Activated CD4-positive, alpha-beta T cell treated with anti-CD3 and anti-CD28 coated beads, Interleukin-2, amount 10 ng/mL, durations not matched to agents 24 days and 14 days (primary cell): ENCODE measurements at regions not wholly inside any gene's neighbourhood (a gene's known extent, or its start where the extent isn't known, plus 50 kb on each side); places are given as distances from the start of the nearest gene placed in this dataset.

Source experiments
- DNase-seq: peaks from one replicate; pipeline ENCODE4 v3.0.0; 2022
- H3K27ac Mint-ChIP-seq: one replicate; pipeline ENCODE4 v1.8.0; 2022; ENCODE audit warnings: mild to moderate bottlenecking, mixed read lengths
- H3K27me3 Mint-ChIP-seq: one replicate; pipeline ENCODE4 v1.8.0; 2022; ENCODE audit warnings: mixed read lengths
- H3K36me3 Mint-ChIP-seq: one replicate; pipeline ENCODE4 v1.8.0; 2022; ENCODE audit warnings: low read depth, mild to moderate bottlenecking, mixed read lengths
- H3K4me1 Mint-ChIP-seq: one replicate; pipeline ENCODE4 v1.8.0; 2021; ENCODE audit warnings: mixed read lengths
- H3K4me3 Mint-ChIP-seq: one replicate; pipeline ENCODE4 v1.8.0; 2022; ENCODE audit warnings: mild to moderate bottlenecking, moderate library complexity, mixed read lengths
- H3K9me3 Mint-ChIP-seq: one replicate; pipeline ENCODE4 v1.8.0; 2021; ENCODE audit warnings: mixed read lengths
- intact Hi-C: fragments of 100-400 bp; cut with micrococcal nuclease; formaldehyde crosslinking; loops from one replicate; pipeline ENCODE4 v1.15.1; 2023

DNA sequence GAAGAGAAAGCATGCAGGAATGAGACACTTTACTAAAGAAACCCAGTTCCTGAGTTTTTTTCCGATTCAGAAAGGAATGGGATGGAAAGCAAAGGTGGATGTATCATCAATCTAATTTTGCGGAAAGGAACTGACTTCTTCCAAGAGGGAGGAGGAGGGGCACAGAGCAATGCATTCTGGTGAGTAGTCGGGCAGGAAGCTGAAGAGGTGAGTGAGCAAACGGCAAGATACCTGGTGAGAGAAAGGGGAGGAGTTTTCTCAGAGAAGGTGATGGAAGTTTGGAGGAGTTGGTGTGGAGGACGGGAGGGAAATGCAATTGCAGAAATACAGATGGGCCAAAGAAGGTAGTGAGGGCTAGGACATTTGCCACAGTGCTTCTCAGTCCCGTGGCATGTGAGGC lies 713.2 kb downstream of the KCNJ2 start:
- intact Hi-C loops = no loop called here
- Mint-ChIP-seq H3K4me1 (no peaks in the 10 kb centered on the region), H3K9me3 (no peaks in the 10 kb centered on the region), H3K27ac (no peak overlapping the region), H3K36me3 (no peaks in the 10 kb centered on the region), H3K4me3 (no peak overlapping the region), H3K27me3 (no peaks in the 10 kb centered on the region)
- no peak for DNase-seq

DNA sequence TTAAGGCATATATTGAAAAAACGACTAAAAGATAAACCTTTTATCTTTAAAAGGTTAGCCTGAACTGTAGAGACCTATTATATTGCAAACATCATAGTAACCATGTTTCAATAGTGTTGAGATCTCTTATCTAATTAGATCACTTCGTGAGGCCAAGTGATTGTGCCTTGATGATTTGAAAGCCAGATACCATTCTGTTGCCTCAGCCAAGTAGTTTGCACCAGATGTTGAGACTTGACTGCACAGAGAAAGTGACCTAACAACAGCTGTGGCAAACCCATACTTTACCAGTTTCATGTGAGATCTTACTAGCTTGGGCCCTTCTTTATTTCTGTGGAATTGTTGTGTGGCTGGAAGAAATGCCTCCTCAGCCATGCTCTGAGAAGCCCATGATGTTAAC lies 717.3 kb downstream of the KCNJ2 start:
- Mint-ChIP-seq H3K27ac (no peak overlapping the region), H3K36me3 (no peaks in the 10 kb centered on the region), H3K27me3 (no peaks in the 10 kb centered on the region), H3K9me3 (no peaks in the 10 kb centered on the region), H3K4me3 (no peak overlapping the region), H3K4me1 (no peaks in the 10 kb centered on the region)
- no peak for DNase-seq
- intact Hi-C loops = no loop called here

DNA sequence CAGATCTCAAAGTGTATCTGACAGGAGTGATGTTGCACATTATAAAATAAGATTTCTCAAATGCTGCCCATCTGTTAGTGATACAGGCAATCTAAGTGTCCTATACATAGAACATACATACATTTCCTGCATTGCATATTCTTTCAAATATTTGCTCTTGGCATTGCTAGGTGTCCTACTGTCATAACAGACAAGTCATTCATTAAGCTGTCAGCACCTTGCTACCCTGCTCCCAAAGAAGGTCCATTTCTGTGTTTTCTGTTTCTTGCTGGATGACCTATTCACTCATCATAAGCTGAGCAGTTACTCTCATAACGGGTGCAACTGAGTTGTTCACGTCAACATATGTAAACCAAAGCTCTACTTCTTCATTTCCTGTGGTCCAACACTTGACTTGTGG lies 719.0 kb downstream of the KCNJ2 start:
- no peak for DNase-seq
- Mint-ChIP-seq H3K27me3 (no peaks in the 10 kb centered on the region), H3K9me3 (no peaks in the 10 kb centered on the region), H3K4me1 (no peaks in the 10 kb centered on the region), H3K4me3 (no peak overlapping the region), H3K27ac (no peak overlapping the region), H3K36me3 (no peaks in the 10 kb centered on the region)
- intact Hi-C loops = no loop called here

DNA sequence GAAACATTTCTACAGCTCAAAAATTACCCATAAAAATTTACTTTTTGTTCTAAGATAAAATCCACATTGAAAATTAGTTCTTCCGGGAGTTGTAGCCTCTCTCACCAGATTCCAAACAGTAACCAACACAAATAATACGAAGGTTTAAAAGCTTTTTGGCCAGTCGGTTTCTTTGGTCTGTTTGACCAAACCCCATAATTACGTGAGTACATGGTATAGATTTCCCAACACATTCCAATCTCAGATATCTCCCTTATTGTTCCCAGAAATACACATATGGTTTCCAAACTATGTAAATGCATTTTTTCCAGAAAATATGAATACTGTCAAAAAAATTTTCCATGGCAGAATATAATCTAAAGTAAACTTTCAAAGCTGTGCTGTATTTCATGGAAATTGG lies 722.0 kb downstream of the KCNJ2 start:
- intact Hi-C loops = no loop called here
- H3K27me3 Mint-ChIP-seq = no peaks in the 10 kb centered on the region
- H3K4me1 Mint-ChIP-seq = no peaks in the 10 kb centered on the region
- no peak overlapping the region for H3K27ac Mint-ChIP-seq
- H3K9me3 Mint-ChIP-seq = no peaks in the 10 kb centered on the region
- no peaks in the 10 kb centered on the region for H3K36me3 Mint-ChIP-seq
- no peak overlapping the region for H3K4me3 Mint-ChIP-seq
- no peak for DNase-seq

DNA sequence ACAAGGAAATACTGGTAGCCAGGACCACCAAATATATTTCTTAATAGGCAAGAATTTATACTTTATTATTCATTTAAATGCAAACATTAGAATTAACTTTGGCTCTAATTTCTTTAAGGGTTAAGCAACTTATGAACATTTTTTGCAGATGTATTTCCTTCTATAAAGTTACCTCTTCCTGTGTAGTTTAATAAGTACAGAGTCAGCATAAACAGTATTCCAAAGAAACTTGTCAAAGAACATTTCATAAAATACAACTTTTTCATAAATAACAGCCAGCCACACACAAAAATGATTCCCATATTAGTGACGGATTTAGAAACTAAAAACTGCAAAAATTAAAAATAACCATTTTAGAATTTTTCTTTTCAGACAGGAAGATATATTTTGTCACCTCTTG lies 723.2 kb downstream of the KCNJ2 start:
- no peaks in the 10 kb centered on the region for H3K4me1 Mint-ChIP-seq
- H3K4me3 Mint-ChIP-seq = no peak overlapping the region
- peaks cover 4% of the 10 kb centered on the region for H3K9me3 Mint-ChIP-seq
- H3K27me3 Mint-ChIP-seq = no peaks in the 10 kb centered on the region
- no peak for DNase-seq
- no peak overlapping the region for H3K27ac Mint-ChIP-seq
- H3K36me3 Mint-ChIP-seq = no peaks in the 10 kb centered on the region
- intact Hi-C loops = no loop called here

DNA sequence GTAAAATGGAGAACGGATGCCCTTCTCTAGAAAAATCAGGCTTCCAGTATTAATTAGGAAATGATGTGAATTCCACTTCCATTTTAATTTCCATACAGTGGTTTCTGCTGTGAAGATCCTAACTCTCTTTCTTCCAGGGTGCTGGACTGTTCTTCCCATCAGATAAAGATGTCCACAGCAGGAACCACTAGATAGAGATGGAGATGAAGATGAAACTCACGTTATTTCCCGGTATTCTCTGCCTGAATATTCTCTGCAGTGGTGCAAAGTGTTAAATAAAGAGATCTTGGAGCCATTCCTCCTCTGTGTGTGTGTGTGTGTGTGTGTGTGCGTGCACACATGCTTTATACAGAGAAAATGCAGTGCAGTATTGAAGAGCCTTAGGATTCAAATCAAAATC lies 727.5 kb downstream of the KCNJ2 start:
- Mint-ChIP-seq H3K4me3 (no peak overlapping the region), H3K9me3 (peaks cover 15% of the 10 kb centered on the region), H3K36me3 (no peaks in the 10 kb centered on the region), H3K4me1 (no peaks in the 10 kb centered on the region), H3K27me3 (no peaks in the 10 kb centered on the region), H3K27ac (no peak overlapping the region)
- intact Hi-C loops = no loop called here
- DNase-seq = no peak

DNA sequence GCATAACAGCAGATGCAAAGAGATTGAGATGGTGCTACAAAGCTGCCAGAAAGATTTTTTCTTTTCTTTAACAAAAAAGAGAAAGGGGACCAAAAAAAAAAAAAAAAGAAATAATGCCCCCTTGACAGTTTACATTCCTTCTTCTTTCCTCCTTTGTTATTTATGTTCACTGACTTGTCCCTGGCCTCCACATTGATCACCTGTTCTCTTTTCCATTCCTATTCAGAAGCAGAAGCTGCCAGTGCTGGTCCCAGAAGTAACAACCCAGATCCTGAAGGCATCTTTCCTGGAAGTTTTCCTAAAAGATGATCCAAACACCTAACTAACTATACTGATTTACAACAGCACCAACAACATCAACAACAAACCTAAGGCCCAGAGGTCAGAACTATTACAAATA lies 728.1 kb downstream of the KCNJ2 start:
- no peak for DNase-seq
- Mint-ChIP-seq H3K4me3 (no peak overlapping the region), H3K4me1 (no peaks in the 10 kb centered on the region), H3K27ac (no peak overlapping the region), H3K9me3 (peaks cover 16% of the 10 kb centered on the region), H3K36me3 (no peaks in the 10 kb centered on the region), H3K27me3 (no peaks in the 10 kb centered on the region)
- intact Hi-C loops = no loop called here

DNA sequence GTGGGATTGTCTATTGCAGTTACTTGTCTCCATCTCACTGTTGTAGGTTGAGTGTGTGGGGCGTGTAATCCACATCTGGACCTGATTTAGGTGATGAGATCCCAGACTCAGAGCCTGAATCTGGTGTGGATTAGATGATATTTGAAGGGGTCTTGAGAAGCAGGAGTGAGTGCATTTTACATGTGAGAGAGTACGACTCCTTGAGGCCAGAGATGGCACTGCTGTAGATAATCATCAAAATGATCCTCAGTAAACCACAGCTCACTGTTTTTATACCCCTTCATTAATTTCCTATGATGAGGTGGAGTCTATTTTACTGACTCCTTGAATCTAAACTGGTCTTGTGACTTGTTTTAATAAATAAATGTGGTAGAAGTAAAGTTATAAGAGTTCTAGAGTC lies 732.5 kb downstream of the KCNJ2 start:
- H3K9me3 Mint-ChIP-seq = peaks cover 19% of the 10 kb centered on the region
- no peak overlapping the region for H3K27ac Mint-ChIP-seq
- H3K4me3 Mint-ChIP-seq = no peak overlapping the region
- H3K27me3 Mint-ChIP-seq = no peaks in the 10 kb centered on the region
- no peak for DNase-seq
- no peaks in the 10 kb centered on the region for H3K4me1 Mint-ChIP-seq
- intact Hi-C loops = no loop called here
- H3K36me3 Mint-ChIP-seq = no peaks in the 10 kb centered on the region

DNA sequence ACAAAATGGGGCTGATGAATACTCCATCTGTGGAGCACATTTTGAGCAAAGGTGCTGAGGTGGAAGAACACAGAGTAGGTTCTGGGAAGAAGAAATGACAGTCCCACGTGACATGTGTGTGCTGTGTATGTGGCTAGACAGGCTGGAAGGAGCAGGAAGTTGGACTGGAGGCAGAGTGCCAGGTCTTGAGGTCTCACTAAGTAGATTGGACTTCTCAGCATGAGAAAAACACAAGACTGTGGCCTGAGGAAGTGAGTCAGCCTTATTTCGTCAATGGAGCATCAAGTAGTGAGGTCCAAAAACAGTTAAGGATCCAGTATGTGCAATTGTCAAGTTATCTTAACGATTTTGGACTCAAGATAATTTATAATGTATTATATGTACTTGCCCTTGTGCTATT lies 736.5 kb downstream of the KCNJ2 start:
- no peak for DNase-seq
- Mint-ChIP-seq H3K27ac (no peak overlapping the region), H3K9me3 (peaks cover 12% of the 10 kb centered on the region), H3K4me1 (no peaks in the 10 kb centered on the region), H3K27me3 (no peaks in the 10 kb centered on the region), H3K4me3 (no peak overlapping the region), H3K36me3 (no peaks in the 10 kb centered on the region)
- intact Hi-C loops = no loop called here

DNA sequence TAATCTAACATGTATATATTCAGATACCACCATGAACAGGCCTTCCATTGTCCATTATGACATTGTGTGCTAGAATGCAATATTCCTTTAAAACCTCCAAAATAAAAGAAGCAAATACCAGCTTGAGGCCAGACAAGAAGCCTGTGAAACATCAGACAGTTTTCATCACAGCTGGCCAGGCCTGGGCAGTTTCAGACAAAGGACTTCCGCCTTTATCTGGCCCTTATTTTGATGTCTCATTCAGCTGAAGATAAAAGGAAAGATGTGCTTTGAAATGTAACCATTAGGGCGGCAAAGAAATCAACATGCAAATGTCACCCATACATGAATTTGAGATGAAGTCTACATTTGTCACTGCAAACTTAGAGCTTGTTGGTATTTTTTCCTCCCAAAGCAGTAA lies 737.5 kb downstream of the KCNJ2 start:
- intact Hi-C loops = no loop called here
- Mint-ChIP-seq H3K27me3 (no peaks in the 10 kb centered on the region), H3K9me3 (peaks cover 8% of the 10 kb centered on the region), H3K36me3 (no peaks in the 10 kb centered on the region), H3K4me1 (no peaks in the 10 kb centered on the region), H3K27ac (no peak overlapping the region), H3K4me3 (no peak overlapping the region)
- no peak for DNase-seq

DNA sequence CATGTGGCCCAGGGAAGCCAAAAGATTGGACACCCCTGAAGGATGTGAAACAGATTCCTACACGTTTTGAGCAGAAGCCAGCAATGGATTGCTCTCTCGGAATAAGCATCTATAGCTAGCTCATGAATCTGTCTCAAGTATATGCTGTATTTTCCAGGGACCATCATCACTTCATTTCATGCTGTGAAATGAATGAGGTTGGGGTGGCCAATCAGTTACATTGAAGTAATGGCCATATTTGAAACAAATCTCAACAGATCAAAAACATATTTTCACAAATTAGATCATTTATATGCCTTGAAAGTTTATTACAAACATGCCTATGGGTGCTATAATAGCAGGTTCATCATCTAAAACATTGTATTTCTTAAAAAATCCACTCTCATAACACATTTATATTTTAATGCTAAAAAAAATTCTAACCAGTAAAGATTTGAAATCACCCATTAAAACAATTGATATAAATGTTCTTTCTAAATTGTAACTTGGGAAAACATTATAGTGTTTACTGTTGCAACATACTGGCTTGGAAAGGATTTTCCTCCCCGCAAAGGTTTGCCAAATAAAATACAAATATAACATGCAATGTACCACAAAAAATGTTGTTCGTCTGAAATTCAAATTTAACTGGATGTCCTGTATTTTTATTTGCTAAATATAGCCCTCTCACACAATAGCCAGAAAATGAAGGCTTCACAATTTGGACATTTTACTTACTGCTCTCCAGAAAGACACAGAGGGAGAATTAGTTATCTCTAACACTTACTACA lies 743.6 kb downstream of the KCNJ2 start:
- Mint-ChIP-seq H3K4me3 (no peak overlapping the region), H3K9me3 (no peaks in the 10 kb centered on the region), H3K27ac (no peak overlapping the region), H3K27me3 (no peaks in the 10 kb centered on the region), H3K36me3 (no peaks in the 10 kb centered on the region), H3K4me1 (no peaks in the 10 kb centered on the region)
- intact Hi-C loops = no loop called here
- DNase-seq = no peak

DNA sequence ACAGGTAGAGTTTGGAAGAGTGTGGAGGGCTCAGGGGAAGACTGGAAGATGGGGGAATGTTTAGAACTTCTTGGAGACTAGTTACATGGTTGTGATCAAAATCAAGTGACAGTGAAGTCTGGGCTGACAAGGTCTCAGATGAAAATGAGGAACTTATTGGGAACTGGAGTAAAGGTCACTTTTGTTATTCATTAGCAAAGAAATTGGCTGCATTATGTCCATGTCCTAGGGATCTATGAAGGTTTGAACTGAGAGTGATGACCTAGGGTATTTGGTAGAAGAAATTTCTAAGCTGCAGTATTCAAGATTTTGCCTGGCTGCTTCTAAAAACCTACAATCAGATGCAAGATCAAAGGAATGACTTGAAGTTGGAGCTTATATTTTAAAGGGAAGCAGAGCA lies 747.1 kb downstream of the KCNJ2 start:
- Mint-ChIP-seq H3K4me1 (no peaks in the 10 kb centered on the region), H3K27me3 (no peaks in the 10 kb centered on the region), H3K4me3 (no peak overlapping the region), H3K27ac (no peak overlapping the region), H3K9me3 (no peaks in the 10 kb centered on the region), H3K36me3 (no peaks in the 10 kb centered on the region)
- no peak for DNase-seq
- intact Hi-C loops = no loop called here

DNA sequence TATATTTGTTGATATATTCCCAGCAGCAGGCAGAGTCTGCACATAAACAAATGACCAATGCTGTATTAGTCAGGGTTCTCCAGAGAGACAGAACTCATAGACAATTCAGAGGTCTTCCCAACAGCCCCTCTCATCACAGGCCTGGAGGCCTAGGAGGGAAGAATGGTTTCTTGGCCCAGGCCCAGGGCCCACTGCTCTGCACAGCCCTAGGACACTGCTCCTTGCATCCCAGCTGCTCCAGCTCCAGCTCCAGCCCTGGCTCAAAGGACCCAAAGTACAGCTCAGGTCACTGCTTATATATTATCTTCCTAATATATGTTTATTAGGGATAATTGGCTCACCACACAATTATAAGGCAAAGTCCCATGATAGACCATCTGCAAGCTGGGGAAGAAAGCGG lies 749.9 kb downstream of the KCNJ2 start:
- Mint-ChIP-seq H3K27ac (no peak overlapping the region), H3K27me3 (no peaks in the 10 kb centered on the region)

DNA sequence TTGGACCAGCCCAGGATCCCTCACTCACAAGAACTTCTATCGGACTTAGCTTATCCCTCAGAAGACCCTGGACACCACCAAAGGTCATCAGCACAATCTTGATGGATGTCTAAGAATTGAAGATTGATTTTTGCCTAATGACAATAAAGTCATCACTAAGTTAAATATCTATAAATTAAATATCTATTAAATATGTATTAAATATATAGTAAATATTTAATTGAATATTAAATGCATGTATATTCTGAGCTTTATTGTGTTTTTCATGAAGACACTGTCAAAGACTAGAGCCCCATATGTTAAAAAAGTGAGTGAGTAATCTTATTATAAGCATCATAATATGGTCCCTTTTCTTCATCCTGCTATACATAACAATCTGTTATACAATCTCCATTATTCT lies 751.1 kb downstream of the KCNJ2 start:
- Mint-ChIP-seq H3K27me3 (no peaks in the 10 kb centered on the region), H3K4me1 (no peaks in the 10 kb centered on the region), H3K27ac (no peak overlapping the region), H3K4me3 (no peak overlapping the region), H3K9me3 (peaks cover 11% of the 10 kb centered on the region), H3K36me3 (no peaks in the 10 kb centered on the region)
- no peak for DNase-seq
- intact Hi-C loops = no loop called here

More for the DNA sequence above, 749.9 kb downstream of the KCNJ2 start:
- no peak for DNase-seq
- intact Hi-C loops = no loop called here
- peaks cover 6% of the 10 kb centered on the region for H3K9me3 Mint-ChIP-seq
- H3K4me1 Mint-ChIP-seq = no peaks in the 10 kb centered on the region
- no peaks in the 10 kb centered on the region for H3K36me3 Mint-ChIP-seq
- no peak overlapping the region for H3K4me3 Mint-ChIP-seq

DNA sequence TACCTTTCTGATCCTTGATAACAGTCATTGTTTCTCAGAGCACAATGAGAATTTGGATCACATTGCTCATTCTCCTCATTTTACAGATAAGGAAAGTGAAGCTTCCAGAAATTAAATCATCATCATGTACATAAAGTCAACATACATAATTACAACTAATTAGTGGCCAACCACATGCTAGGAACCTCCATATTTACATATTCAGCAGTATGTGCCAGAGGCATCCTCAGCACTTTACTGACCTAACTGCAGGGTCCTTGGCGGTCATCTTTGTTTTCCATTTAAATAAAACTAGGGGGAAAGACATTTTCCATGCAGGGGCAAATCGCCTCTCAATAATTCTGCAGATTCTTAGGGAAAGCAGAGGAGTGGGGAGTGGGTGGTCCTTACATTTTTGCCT lies 752.9 kb downstream of the KCNJ2 start:
- intact Hi-C loops = no loop called here
- Mint-ChIP-seq H3K27me3 (no peaks in the 10 kb centered on the region), H3K27ac (no peak overlapping the region), H3K4me1 (no peaks in the 10 kb centered on the region), H3K36me3 (no peaks in the 10 kb centered on the region), H3K4me3 (no peak overlapping the region), H3K9me3 (peaks cover 11% of the 10 kb centered on the region)
- DNase-seq = no peak
